ENCODE measurements at regions not wholly inside any gene's neighbourhood (a gene's known extent, or its start where the extent isn't known, plus 50 kb on each side); places are given as distances from the start of the nearest gene placed in this dataset.

DNA sequence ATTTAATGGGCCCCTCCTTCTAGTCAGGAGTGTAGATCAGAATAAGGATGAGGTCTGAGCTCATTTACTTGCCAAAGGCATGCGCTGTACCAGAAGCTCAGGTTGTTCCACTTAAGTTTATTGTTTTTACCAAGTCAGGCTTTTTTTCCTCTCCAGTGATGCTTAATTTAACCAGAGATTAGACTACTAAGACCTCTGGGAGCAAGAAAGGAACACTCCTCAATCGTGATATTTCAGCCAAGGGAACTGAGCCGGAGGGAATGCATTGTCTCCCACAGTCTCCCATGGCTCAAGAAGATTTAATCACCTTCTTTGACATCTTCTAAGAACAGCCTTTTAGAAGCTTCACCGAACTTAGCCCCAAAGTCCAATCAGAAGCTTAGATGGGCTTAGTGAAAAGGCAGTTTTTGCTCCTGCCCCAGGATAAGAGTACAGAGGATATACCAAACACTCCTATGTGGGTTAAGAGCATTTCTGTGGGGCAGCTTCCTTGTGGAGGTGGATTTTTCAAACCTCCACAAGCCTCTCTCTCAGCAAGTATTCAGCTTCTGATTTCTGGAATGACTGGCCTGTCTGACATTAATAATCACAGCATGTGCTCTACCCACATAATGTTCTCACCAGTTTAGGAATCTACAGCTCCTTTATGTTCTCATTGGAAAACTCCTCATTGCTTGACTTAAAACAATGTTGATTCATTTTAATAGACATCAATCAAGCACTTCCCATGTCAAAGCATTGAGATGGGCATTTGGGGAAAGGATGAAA lies 322.7 kb downstream of the SUCLA2 start:
- no peak for DNase-seq
- ATAC-seq = no peak
- intact Hi-C loops (cut with micrococcal nuclease) = no loop called here
- Mint-ChIP-seq H3K27me3 (no peaks in the 10 kb centered on the region), H3K36me3 (ENCODE audit: low read depth) (no peaks in the 10 kb centered on the region), H3K9me3 (no peaks in the 10 kb centered on the region), H3K4me3 (no peak overlapping the region), H3K27ac (no peak overlapping the region), H3K4me1 (ENCODE audit: low read depth) (no peaks in the 10 kb centered on the region)
- CTCF ChIA-PET = no interaction called here
- TF ChIP-seq, protein P1, sequence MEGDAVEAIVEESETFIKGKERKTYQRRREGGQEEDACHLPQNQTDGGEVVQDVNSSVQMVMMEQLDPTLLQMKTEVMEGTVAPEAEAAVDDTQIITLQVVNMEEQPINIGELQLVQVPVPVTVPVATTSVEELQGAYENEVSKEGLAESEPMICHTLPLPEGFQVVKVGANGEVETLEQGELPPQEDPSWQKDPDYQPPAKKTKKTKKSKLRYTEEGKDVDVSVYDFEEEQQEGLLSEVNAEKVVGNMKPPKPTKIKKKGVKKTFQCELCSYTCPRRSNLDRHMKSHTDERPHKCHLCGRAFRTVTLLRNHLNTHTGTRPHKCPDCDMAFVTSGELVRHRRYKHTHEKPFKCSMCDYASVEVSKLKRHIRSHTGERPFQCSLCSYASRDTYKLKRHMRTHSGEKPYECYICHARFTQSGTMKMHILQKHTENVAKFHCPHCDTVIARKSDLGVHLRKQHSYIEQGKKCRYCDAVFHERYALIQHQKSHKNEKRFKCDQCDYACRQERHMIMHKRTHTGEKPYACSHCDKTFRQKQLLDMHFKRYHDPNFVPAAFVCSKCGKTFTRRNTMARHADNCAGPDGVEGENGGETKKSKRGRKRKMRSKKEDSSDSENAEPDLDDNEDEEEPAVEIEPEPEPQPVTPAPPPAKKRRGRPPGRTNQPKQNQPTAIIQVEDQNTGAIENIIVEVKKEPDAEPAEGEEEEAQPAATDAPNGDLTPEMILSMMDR (IDR thresholded peaks at IDR 0.05) = no peak
- POLR2A ChIA-PET = no interaction called here

GRCh38 chr13:47675871-47676270 lies 325.2 kb downstream of the SUCLA2 start:
- ATAC-seq (no peak), DNase-seq (no peak)
- ChIA-PET POLR2A (no interaction called here), CTCF (no interaction called here)
- Mint-ChIP-seq H3K9me3 (no peaks in the 10 kb centered on the region), H3K4me3 (no peak overlapping the region), H3K36me3 (ENCODE audit: low read depth) (no peaks in the 10 kb centered on the region), H3K4me1 (ENCODE audit: low read depth) (no peaks in the 10 kb centered on the region), H3K27me3 (no peaks in the 10 kb centered on the region), H3K27ac (no peak overlapping the region)
- intact Hi-C loops (cut with micrococcal nuclease) = no loop called here
- TF ChIP-seq, protein P1 (IDR thresholded peaks at IDR 0.05) = no peak

- POLR2A ChIA-PET = no interaction called here
- DNase-seq (no peak), ATAC-seq (no peak)
- H3K27ac Mint-ChIP-seq = no peak overlapping the region
- no peak overlapping the region for H3K4me3 Mint-ChIP-seq
- intact Hi-C loops (cut with micrococcal nuclease) = no loop called here
- TF ChIP-seq, protein P1 (IDR thresholded peaks at IDR 0.05) = no peak
- CTCF ChIA-PET = no interaction called here
- H3K9me3 Mint-ChIP-seq = no peaks in the 10 kb centered on the region
- H3K27me3 Mint-ChIP-seq = no peaks in the 10 kb centered on the region
- H3K36me3 Mint-ChIP-seq (ENCODE audit: low read depth) = no peaks in the 10 kb centered on the region
- no peaks in the 10 kb centered on the region for H3K4me1 Mint-ChIP-seq (ENCODE audit: low read depth)
Measured at GRCh38 chr13:47673009-47673850, 327.8 kb downstream of the SUCLA2 start.

GRCh38 chr13:47672245-47673008 lies 328.6 kb downstream of the SUCLA2 start:
- Mint-ChIP-seq H3K27ac (no peak overlapping the region), H3K36me3 (ENCODE audit: low read depth) (no peaks in the 10 kb centered on the region), H3K4me3 (no peak overlapping the region), H3K4me1 (ENCODE audit: low read depth) (no peaks in the 10 kb centered on the region), H3K9me3 (peaks cover 1% of the 10 kb centered on the region), H3K27me3 (no peaks in the 10 kb centered on the region)
- no peak for ATAC-seq
- no peak for DNase-seq
- POLR2A ChIA-PET = no interaction called here
- CTCF ChIA-PET = no interaction called here
- TF ChIP-seq, protein P1 (IDR thresholded peaks at IDR 0.05) = no peak
- intact Hi-C loops (cut with micrococcal nuclease) = no loop called here
